SK-N-SH treated with all-trans-retinoic acid at 6 μM for 48 hours (cell line): ENCODE measurements at regions not wholly inside any gene's neighbourhood (a gene's known extent, or its start where the extent isn't known, plus 50 kb on each side); places are given as distances from the start of the nearest gene placed in this dataset.

Source experiments
- ATAC-seq: fragments of 200-7000 bp; cut with Tn5 transposase; 3 replicates; pipeline ENCODE4 v1.9.1; 2020; ENCODE audit warnings: mild to moderate bottlenecking, moderate library complexity
- ARNTL ChIP-seq: fragments of 450-650 bp; formaldehyde crosslinking; IDR thresholded peaks from 2 replicates; pipeline ENCODE4 v1.5.0; 2020; ENCODE audit warnings: low read depth, mild to moderate bottlenecking, moderate library complexity, borderline replicate concordance
- BACH2 ChIP-seq: fragments of 250-450 bp; sonication (Bioruptor Pico); IDR thresholded peaks from 2 replicates; pipeline ENCODE4 v1.9.0; 2021; ENCODE audit warnings: mild to moderate bottlenecking, borderline replicate concordance
- CSDC2 ChIP-seq: fragments of 250-450 bp; sonication (Bioruptor Pico); IDR thresholded peaks from 2 replicates; pipeline ENCODE4 v1.5.0; 2020; ENCODE audit warnings: mild to moderate bottlenecking, moderate library complexity
- CSRNP3 ChIP-seq: fragments of 250-450 bp; sonication (Bioruptor Pico); IDR thresholded peaks from 2 replicates; pipeline ENCODE4 v1.5.1; 2021; ENCODE audit warnings: mild to moderate bottlenecking, moderate library complexity
- ESRRG ChIP-seq: fragments of 250-450 bp; sonication (Bioruptor Pico); IDR thresholded peaks from 2 replicates; pipeline ENCODE4 v1.6.1; 2021; ENCODE audit warnings: mild to moderate bottlenecking
- GLIS3 ChIP-seq: fragments of 250-450 bp; sonication (Bioruptor Pico); IDR thresholded peaks from 2 replicates; pipeline ENCODE4 v1.5.0; 2020; ENCODE audit warnings: mild to moderate bottlenecking, moderate library complexity
- OSR1 ChIP-seq: fragments of 250-450 bp; sonication (Bioruptor Pico); IDR thresholded peaks from 2 replicates; pipeline ENCODE4 v1.8.0; 2022; ENCODE audit warnings: moderate library complexity, mild to moderate bottlenecking, inconsistent platforms
- POU6F1 ChIP-seq: fragments of 250-450 bp; sonication (Bioruptor Pico); IDR thresholded peaks from 2 replicates; pipeline ENCODE4 v1.8.0; 2021; ENCODE audit warnings: low read depth, mild to moderate bottlenecking, moderate library complexity, borderline replicate concordance
- PPARA ChIP-seq: fragments of 250-450 bp; sonication (Bioruptor Pico); IDR thresholded peaks from 2 replicates; pipeline ENCODE4 v1.5.0; 2020; ENCODE audit warnings: mild to moderate bottlenecking, borderline replicate concordance
- RARB ChIP-seq: fragments of 250-450 bp; sonication (Bioruptor Pico); IDR thresholded peaks from 2 replicates; pipeline ENCODE4 v1.8.0; 2021; ENCODE audit warnings: mild to moderate bottlenecking, moderate library complexity
- SNAI2 ChIP-seq: fragments of 250-450 bp; sonication (Bioruptor Pico); IDR thresholded peaks from 2 replicates; pipeline ENCODE4 v1.5.0; 2020; ENCODE audit warnings: mild to moderate bottlenecking, moderate library complexity
- TCF4 ChIP-seq: fragments of 250-450 bp; sonication (Bioruptor Pico); IDR thresholded peaks from 2 replicates; pipeline ENCODE4 v1.8.0; 2021; ENCODE audit warnings: mild to moderate bottlenecking, moderate library complexity, borderline replicate concordance
- TOX ChIP-seq: fragments of 250-450 bp; sonication (Bioruptor Pico); IDR thresholded peaks from 2 replicates; pipeline ENCODE4 v1.8.0; 2021; ENCODE audit warnings: mild to moderate bottlenecking, moderate library complexity, borderline replicate concordance
- TSHZ2 ChIP-seq: fragments of 250-450 bp; sonication (Bioruptor Pico); IDR thresholded peaks from 2 replicates; pipeline ENCODE4 v1.5.0; 2020; ENCODE audit warnings: mild to moderate bottlenecking, moderate library complexity
- ZC3H10 ChIP-seq: fragments of 250-450 bp; sonication (Bioruptor Pico); IDR thresholded peaks from 2 replicates; pipeline ENCODE4 v1.5.1; 2021; ENCODE audit warnings: mild to moderate bottlenecking, moderate library complexity
- ZFP3 ChIP-seq: fragments of 250-450 bp; sonication (Bioruptor Pico); IDR thresholded peaks from 2 replicates; pipeline ENCODE4 v1.5.0; 2020; ENCODE audit warnings: mild to moderate bottlenecking, moderate library complexity
- ZFP30 ChIP-seq: fragments of 450-650 bp; formaldehyde crosslinking; IDR thresholded peaks from 2 replicates; pipeline ENCODE4 v1.5.0; 2022; ENCODE audit warnings: mild to moderate bottlenecking, moderate library complexity
- ZNF565 ChIP-seq: fragments of 450-650 bp; formaldehyde crosslinking; conservative IDR thresholded peaks from 2 replicates; pipeline ENCODE4 v1.5.0; 2020; ENCODE audit warnings: low read depth, mild to moderate bottlenecking, moderate library complexity
- ZNF70 ChIP-seq: fragments of 450-650 bp; formaldehyde crosslinking; IDR thresholded peaks from 2 replicates; pipeline ENCODE4 v1.5.0; 2020; ENCODE audit warnings: mild to moderate bottlenecking, moderate library complexity
- ZNF8 ChIP-seq: fragments of 450-650 bp; formaldehyde crosslinking; IDR thresholded peaks from 2 replicates; pipeline ENCODE4 v1.5.0; 2020; ENCODE audit warnings: mild to moderate bottlenecking, moderate library complexity

- TF ChIP-seq CSDC2 (CRISPR knock-in tag) (no peak), CSRNP3 (no peak), ZFP3 (CRISPR knock-in tag) (no peak), ZNF8 (CRISPR knock-in tag) (no peak), GLIS3 (CRISPR knock-in tag) (no peak), POU6F1 (CRISPR knock-in tag) (no peak), ZNF565 (CRISPR knock-in tag) (no peak), TOX (CRISPR knock-in tag) (no peak), TSHZ2 (CRISPR knock-in tag) (no peak), BACH2 (CRISPR knock-in tag) (no peak)
- no peak for ATAC-seq
Measured at GRCh38 chrX:138946926-138947325, 235.4 kb upstream of the FGF13 start.

- ATAC-seq, result no peak
- TF ChIP-seq RARB (no peak), BACH2 (CRISPR knock-in tag) (no peak)
Measured at GRCh38 chrX:138945219-138945618, 233.7 kb upstream of the FGF13 start.

GRCh38 chrX:138939038-138939437 is 227.5 kb upstream of the FGF13 start:
- TF ChIP-seq CSRNP3, result no peak

GRCh38 chrX:138938003-138938402 is 226.5 kb upstream of the FGF13 start:
- no peak for ATAC-seq

More at GRCh38 chrX:138939038-138939437, 227.5 kb upstream of the FGF13 start:
- ATAC-seq, result no peak

GRCh38 chrX:138931212-138931611 is 219.7 kb upstream of the FGF13 start:
- no peak for ATAC-seq
- TF ChIP-seq POU6F1 (CRISPR knock-in tag) (no peak), ZC3H10 (no peak), ZFP3 (CRISPR knock-in tag) (no peak), RARB (no peak), CSDC2 (CRISPR knock-in tag) (no peak), BACH2 (CRISPR knock-in tag) (no peak), ZNF565 (CRISPR knock-in tag) (no peak), SNAI2 (no peak), PPARA (CRISPR knock-in tag) (no peak), TCF4 (CRISPR knock-in tag) (no peak), ARNTL (CRISPR knock-in tag) (no peak), ZFP30 (CRISPR knock-in tag) (no peak), ESRRG (CRISPR knock-in tag) (no peak), ZNF70 (no peak), OSR1 (CRISPR knock-in tag) (no peak)

More at GRCh38 chrX:138938003-138938402, 226.5 kb upstream of the FGF13 start:
- no peak for TF ChIP-seq ZNF8 (CRISPR knock-in tag)
- no peak for TF ChIP-seq ZC3H10
- no peak for TF ChIP-seq ZFP30 (CRISPR knock-in tag)
- no peak for TF ChIP-seq TOX (CRISPR knock-in tag)
- TF ChIP-seq ARNTL (CRISPR knock-in tag), result no peak
- no peak for TF ChIP-seq ESRRG (CRISPR knock-in tag)
- TF ChIP-seq PPARA (CRISPR knock-in tag), result no peak
